ENCODE measurements at regions not wholly inside any gene's neighbourhood (a gene's known extent, or its start where the extent isn't known, plus 50 kb on each side); places are given as distances from the start of the nearest gene placed in this dataset.

DNA sequence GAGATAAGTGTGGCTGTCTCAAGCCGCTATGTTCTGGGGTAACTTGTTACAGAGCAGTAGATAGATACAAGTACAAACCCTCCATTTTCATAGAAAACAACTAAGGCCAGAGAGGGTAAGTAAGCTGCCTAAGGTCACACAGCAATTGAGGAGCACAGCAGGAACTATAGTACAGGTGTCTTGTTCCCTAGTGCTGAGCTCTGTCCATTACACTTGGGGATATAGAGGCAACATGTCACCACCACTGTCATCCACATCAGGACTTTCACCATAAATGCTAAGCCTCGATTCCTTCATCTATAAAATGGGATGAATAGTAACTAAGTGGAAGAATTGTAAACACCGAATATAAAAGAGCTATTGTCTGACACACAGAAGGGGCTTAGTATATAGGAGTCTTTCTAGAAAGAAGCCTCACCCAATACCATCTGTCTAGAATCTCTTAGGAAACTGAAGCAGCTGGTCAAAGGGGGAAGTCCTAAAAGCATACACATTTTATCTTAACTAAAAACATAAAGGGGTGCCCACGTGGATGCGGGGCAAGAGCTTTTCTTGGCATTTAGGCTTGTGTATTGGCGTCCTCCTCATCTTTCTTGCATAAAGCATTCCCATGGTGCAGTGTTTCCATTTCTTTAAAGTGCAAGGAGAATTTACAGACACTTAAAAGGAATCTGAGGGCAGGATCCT is 93.8 kb upstream of the ALX4 start:
- no peak overlapping the region for H3K4me3 ChIP-seq (replicated peaks; ENCODE audit: low read depth, low read length)
- DNase-seq (ENCODE audit: extremely low read depth, low read depth): no peak
- TF ChIP-seq, protein P1, sequence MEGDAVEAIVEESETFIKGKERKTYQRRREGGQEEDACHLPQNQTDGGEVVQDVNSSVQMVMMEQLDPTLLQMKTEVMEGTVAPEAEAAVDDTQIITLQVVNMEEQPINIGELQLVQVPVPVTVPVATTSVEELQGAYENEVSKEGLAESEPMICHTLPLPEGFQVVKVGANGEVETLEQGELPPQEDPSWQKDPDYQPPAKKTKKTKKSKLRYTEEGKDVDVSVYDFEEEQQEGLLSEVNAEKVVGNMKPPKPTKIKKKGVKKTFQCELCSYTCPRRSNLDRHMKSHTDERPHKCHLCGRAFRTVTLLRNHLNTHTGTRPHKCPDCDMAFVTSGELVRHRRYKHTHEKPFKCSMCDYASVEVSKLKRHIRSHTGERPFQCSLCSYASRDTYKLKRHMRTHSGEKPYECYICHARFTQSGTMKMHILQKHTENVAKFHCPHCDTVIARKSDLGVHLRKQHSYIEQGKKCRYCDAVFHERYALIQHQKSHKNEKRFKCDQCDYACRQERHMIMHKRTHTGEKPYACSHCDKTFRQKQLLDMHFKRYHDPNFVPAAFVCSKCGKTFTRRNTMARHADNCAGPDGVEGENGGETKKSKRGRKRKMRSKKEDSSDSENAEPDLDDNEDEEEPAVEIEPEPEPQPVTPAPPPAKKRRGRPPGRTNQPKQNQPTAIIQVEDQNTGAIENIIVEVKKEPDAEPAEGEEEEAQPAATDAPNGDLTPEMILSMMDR (IDR thresholded peaks at IDR 0.05; ENCODE audit: low read depth, low read length, missing control alignments): no peak

DNA sequence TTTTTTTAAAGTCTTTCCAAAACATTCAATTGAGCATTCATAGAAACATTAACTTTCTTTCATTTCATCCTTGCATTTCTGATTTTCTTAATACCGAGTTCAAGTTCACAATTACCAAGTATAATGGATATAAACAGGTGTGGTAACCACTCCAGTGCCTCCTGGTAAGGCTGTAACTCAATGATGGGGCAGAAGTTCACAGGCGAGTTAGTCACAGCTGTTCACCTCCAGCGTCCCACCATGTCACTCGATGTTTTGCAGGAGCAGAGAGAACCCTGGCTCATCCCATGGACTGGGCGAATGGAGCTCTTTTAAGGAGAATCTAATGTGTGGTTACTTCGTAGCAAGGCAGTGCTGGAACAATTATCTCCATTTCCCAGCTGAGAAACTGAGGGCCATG is 94.4 kb upstream of the ALX4 start:
- TF ChIP-seq, protein P1 (IDR thresholded peaks at IDR 0.05; ENCODE audit: low read depth, low read length, missing control alignments): no peak
- no peak overlapping the region for H3K4me3 ChIP-seq (replicated peaks; ENCODE audit: low read depth, low read length)
- DNase-seq (ENCODE audit: extremely low read depth, low read depth): no peak

DNA sequence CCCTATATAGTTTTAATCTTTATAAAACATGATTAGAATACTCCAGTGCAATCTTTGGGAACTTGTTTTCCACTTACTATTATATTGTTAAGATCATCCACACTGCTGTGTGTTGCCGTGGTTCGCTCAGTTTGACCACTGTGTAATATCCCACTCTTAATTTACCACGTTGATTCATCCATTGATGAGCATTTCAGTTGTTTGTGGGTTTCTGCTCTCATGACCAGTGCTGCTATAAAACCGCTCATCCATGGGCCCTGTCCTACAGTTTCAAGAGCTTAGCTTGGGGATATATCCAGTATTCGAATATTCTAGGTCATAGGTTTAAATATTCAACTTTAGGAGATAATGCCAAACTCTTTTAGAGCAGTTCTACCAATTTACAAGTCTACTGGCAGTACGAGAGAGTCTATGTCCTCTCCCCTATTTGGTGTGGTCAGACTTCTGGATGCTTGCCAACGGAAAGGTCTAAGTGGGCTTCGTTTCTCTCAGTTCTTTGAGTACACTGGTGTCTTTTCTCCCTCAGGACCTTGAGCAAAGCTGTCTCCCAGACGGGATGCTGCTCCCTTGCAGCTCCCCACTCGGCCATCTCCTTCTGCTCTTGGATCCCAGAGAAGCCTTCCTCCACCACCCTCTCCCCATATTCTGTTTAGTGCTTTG is 94.9 kb upstream of the ALX4 start:
- TF ChIP-seq, protein P1 (IDR thresholded peaks at IDR 0.05; ENCODE audit: low read depth, low read length, missing control alignments): no peak

DNA sequence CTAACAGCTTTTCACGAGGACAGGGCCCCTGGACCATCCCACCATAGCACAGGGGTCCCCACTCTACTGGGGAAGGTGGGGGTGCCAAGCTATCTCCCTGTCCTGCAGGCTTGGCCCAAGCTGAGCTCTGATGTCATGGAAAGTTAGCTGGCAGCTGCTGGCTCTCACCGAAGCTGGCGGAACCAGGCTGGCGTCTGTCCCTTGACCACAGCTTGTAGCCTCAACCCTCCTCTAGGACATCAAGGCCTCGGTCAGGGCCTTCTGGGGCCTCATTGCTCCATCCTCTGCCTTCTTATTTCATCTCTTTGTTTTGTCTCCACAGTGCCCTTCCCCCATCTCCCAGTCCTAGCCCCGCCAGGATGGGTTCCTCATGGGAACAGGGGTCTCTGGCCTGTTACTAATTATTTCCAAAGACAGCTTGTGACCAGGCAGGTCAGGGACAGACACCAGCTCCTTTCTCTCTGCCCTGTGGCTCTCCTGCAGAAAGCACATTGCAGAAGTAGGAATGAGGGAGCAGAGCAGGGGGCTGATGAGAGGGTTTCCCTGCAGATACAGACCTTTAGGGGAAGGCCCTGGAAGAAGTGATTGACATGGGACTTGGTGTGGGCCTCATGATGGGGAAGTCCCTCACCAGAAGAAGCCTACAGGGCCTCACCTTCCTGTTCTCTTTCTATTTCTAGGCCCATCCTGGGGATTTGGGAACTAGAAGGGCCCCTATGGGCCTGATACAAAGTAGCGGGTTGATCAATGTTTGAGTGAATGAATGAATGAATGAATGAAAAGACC is 97.5 kb upstream of the ALX4 start:
- DNase-seq (ENCODE audit: extremely low read depth, low read depth): no peak
- TF ChIP-seq, protein P1 (IDR thresholded peaks at IDR 0.05; ENCODE audit: low read depth, low read length, missing control alignments): no peak
- no peak overlapping the region for H3K4me3 ChIP-seq (replicated peaks; ENCODE audit: low read depth, low read length)

More for the DNA sequence above, 94.9 kb upstream of the ALX4 start:
- H3K4me3 ChIP-seq (replicated peaks; ENCODE audit: low read depth, low read length): no peak overlapping the region
- no peak for DNase-seq (ENCODE audit: extremely low read depth, low read depth)

DNA sequence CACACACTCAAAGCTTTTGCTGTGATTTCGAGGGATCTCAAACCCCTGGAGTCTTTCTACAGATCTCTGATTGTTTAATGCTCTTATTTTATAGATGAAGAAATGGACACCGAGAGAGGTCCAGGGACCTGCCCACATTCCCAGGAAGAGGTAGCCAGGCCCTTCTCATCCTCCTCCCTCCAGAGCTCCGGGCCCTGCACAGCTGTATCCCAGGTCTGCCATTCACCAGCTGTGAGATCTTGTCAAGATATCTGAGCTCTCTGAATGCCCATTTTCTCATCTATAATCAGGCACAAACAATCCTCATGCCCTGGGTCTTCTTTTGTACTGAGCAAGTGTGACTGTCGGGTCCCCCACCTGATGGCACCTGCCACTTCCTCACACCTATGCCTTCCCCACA is 98.2 kb upstream of the ALX4 start:
- no peak for DNase-seq (ENCODE audit: extremely low read depth, low read depth)
- no peak overlapping the region for H3K4me3 ChIP-seq (replicated peaks; ENCODE audit: low read depth, low read length)
- TF ChIP-seq, protein P1 (IDR thresholded peaks at IDR 0.05; ENCODE audit: low read depth, low read length, missing control alignments): no peak

DNA sequence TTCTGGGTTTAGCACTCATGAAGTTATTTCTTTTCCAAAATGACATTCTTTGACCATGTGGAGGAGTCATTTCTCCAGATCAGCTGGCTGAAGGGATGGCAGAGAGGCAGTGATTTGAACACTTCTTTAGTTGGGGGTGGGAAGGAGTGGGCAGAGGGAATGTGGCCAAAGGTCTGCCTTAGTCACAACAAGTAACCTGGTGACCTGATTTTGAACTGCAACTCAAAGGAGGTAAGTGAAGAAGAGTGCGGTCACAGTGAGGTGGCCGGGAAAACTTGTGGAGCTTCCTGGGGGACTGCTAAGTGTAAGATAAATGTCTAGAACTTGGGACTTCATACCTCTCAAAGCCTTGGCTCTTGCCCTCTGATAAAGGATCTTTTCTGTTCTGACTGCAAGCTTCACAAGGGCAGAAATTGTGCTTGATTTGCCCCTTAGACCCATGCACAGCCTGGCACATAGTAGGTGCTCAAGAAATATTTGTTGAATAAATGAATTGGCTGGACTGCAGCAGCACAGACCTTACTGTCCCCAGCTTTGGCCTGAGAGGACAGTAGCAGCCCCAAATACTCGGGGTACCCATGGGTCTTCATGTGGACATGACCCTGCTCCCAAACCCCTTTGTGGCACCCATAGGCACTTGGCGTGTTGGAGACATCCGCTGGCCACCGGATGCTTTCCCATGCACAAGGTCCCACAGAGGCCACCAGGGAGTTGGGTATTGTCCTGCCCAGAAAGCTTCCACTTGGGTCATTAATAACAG is 99.0 kb upstream of the ALX4 start:
- H3K4me3 ChIP-seq (replicated peaks; ENCODE audit: low read depth, low read length): no peak overlapping the region
- DNase-seq (ENCODE audit: extremely low read depth, low read depth): no peak
- TF ChIP-seq, protein P1 (IDR thresholded peaks at IDR 0.05; ENCODE audit: low read depth, low read length, missing control alignments): no peak
